Spleen (tissue), 7 donors: ENCODE measurements at regions not wholly inside any gene's neighbourhood (a gene's known extent, or its start where the extent isn't known, plus 50 kb on each side); places are given as distances from the start of the nearest gene placed in this dataset.

Source experiments
- POLR2A ChIP-seq, 3 donors: fragments of 450-650 bp; IDR thresholded peaks; one replicate each; pipeline ENCODE4 v1.5.1; 2017; ENCODE audit warnings: antibody characterized with exemption in 3 of 3, mild to moderate bottlenecking in 1 of 3
- TF ChIP-seq, protein P1 (sequence below), 11 experiments: fragments of 200-600 bp in 7 of 11; fragments of 450-650 bp in 4 of 11; sonication (generic) in 4 of 11; IDR thresholded peaks in 8 of 11; conservative IDR thresholded peaks in 3 of 11; 1 replicate in 7 of 11; 2 replicates in 4 of 11; pipeline versions ENCODE4 v1.4.0 to v1.8.0; 2016 to 2021; ENCODE audit warnings: antibody characterized with exemption in 11 of 11, inconsistent platforms in 4 of 11, mild to moderate bottlenecking in 1 of 11
- donor health status: DM: no; HTN: no; CAD: no; lungs with moderate emphysema.
- donor health status: DM: no; HTN: no; CAD: no.
- donor health status: DM: no; HTN: no; CAD: no.

GRCh38 chr10:9743639-9744038 is 1274.0 kb upstream of the CELF2 start:
- TF ChIP-seq POLR2A (IDR thresholded peaks at IDR 0.05): no peak
- TF ChIP-seq, protein P1, sequence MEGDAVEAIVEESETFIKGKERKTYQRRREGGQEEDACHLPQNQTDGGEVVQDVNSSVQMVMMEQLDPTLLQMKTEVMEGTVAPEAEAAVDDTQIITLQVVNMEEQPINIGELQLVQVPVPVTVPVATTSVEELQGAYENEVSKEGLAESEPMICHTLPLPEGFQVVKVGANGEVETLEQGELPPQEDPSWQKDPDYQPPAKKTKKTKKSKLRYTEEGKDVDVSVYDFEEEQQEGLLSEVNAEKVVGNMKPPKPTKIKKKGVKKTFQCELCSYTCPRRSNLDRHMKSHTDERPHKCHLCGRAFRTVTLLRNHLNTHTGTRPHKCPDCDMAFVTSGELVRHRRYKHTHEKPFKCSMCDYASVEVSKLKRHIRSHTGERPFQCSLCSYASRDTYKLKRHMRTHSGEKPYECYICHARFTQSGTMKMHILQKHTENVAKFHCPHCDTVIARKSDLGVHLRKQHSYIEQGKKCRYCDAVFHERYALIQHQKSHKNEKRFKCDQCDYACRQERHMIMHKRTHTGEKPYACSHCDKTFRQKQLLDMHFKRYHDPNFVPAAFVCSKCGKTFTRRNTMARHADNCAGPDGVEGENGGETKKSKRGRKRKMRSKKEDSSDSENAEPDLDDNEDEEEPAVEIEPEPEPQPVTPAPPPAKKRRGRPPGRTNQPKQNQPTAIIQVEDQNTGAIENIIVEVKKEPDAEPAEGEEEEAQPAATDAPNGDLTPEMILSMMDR (IDR thresholded peaks at IDR 0.05 in 8 of 11, conservative IDR thresholded peaks at IDR 0.05 in 3 of 11): no peak
